ENCODE measurements at regions not wholly inside any gene's neighbourhood (a gene's known extent, or its start where the extent isn't known, plus 50 kb on each side); places are given as distances from the start of the nearest gene placed in this dataset.

DNA sequence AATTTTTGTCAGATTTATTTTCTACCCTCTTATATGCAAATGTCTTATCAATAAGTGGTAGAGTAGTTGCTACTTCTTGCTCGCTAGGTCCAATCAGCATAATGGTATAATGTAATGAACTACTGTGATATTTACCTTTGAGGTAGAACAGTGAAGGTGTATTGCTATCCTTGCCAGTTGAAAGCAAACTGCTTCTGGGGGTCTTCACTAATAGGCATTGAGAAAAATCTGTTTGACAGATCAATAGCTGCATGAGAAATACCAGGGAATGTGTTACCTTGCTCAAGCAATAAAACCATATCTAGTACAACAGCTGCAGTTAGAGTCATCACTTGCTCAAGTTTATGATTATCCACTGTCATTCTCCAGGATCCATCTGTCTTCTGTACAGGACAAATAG lies 50.1 kb upstream of the EFEMP1 start:
- TF ChIP-seq, protein P1, sequence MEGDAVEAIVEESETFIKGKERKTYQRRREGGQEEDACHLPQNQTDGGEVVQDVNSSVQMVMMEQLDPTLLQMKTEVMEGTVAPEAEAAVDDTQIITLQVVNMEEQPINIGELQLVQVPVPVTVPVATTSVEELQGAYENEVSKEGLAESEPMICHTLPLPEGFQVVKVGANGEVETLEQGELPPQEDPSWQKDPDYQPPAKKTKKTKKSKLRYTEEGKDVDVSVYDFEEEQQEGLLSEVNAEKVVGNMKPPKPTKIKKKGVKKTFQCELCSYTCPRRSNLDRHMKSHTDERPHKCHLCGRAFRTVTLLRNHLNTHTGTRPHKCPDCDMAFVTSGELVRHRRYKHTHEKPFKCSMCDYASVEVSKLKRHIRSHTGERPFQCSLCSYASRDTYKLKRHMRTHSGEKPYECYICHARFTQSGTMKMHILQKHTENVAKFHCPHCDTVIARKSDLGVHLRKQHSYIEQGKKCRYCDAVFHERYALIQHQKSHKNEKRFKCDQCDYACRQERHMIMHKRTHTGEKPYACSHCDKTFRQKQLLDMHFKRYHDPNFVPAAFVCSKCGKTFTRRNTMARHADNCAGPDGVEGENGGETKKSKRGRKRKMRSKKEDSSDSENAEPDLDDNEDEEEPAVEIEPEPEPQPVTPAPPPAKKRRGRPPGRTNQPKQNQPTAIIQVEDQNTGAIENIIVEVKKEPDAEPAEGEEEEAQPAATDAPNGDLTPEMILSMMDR (IDR thresholded peaks at IDR 0.05; ENCODE audit: control insufficient read depth, extremely low read depth, insufficient read depth), result no peak
- H3K4me3 ChIP-seq (ENCODE audit: low read depth, low read length), result no peak overlapping the region
- no peak for DNase-seq (ENCODE audit: low read depth)

DNA sequence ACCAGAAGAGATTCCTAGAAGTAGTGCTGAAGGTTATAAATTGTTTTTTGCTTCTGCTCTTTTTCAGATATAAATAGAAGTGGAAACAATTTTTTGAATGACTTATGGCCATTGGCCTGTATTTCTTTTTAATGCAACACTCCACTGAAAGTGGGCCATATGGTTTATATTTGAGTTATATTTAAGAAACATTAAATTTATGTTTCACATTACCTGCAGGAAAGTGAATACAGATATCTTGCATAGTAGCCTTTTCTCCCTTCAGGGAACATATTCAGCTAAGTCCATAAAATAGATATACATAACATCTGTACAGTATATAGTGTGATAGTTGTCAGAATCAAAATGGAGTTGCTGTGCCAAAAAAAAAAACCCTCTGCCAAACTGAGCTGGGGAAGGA lies 53.1 kb upstream of the EFEMP1 start:
- TF ChIP-seq, protein P1 (IDR thresholded peaks at IDR 0.05; ENCODE audit: control insufficient read depth, extremely low read depth, insufficient read depth), result no peak
- no peak for DNase-seq (ENCODE audit: low read depth)
- no peak overlapping the region for H3K4me3 ChIP-seq (ENCODE audit: low read depth, low read length)

DNA sequence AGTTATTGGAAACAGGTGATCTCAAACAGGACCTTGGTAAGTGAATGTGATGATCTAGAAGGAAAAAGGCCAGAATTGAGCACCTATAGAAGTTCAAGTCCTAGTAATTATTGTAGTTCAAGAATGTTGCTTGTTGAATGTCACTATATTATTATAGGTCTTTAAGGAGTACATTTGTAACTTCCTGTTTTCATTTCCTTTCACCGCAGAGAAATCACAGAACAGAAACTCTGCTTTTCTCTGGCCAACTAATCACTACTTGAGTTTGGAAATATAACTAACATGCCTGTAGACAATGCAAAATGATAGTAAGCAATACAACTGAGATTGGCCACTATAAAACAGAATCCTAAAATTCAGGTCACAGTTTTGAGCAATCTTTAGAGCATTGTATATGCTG lies 61.8 kb upstream of the EFEMP1 start:
- TF ChIP-seq, protein P1 (IDR thresholded peaks at IDR 0.05; ENCODE audit: control insufficient read depth, extremely low read depth, insufficient read depth), result no peak
- no peak overlapping the region for H3K4me3 ChIP-seq (ENCODE audit: low read depth, low read length)
- no peak for DNase-seq (ENCODE audit: low read depth)

DNA sequence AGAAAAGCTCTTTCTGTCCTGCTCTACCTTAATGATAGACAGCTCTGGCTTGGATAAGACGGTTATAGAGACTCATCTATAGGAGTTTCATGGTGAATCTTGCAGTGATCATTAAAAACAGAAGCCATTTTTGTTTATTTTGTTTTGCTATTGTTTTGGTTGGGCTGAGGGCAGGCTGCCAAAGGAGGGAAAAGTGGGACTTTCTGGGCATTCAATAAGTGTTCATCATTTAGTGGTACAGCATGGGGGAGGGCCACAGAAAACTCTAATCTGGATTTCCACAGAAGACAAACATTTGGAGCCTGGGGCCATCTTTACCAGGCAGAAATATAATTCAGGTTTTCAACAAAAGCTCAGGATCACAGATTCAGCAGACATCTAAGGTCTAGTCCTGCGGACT lies 62.4 kb upstream of the EFEMP1 start:
- no peak for DNase-seq (ENCODE audit: low read depth)
- TF ChIP-seq, protein P1 (IDR thresholded peaks at IDR 0.05; ENCODE audit: control insufficient read depth, extremely low read depth, insufficient read depth), result no peak
- H3K4me3 ChIP-seq (ENCODE audit: low read depth, low read length), result no peak overlapping the region

DNA sequence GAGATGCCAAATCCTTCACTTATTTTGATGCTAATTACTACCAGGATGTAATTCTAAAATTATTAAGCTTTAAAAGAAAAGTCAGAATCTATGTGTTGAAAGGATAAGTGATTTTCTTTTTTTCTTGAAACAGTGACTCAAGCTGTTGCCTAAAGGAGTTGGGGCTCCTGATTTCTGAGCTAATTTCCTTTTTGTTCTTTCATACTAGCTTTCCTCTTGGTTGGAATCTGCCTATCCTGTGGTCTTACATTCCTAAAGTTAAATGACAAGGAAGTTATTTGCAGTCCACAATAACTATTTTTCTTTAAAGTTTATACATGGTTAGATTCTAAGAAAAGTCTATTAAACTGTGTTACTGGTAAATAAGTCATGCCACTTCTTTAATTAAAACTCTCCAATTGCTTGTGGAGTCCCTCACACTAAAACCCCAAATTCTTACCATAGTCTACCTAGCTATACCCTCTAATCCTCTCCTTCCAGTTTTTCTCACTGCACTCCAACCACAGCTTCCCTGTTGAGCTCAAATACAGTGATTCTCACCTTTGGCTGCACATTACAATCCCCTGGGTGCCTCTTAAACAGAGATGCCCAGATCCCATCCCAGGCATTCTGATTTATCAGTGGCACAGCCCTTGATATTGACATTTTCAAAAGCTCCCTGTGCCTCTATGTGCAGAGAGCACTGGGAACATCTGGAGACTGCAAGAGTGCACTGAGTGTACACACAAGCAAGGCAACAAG lies 63.3 kb upstream of the EFEMP1 start:
- H3K4me3 ChIP-seq (ENCODE audit: low read depth, low read length), result no peak overlapping the region
- TF ChIP-seq, protein P1 (IDR thresholded peaks at IDR 0.05; ENCODE audit: control insufficient read depth, extremely low read depth, insufficient read depth), result no peak
- no peak for DNase-seq (ENCODE audit: low read depth)

DNA sequence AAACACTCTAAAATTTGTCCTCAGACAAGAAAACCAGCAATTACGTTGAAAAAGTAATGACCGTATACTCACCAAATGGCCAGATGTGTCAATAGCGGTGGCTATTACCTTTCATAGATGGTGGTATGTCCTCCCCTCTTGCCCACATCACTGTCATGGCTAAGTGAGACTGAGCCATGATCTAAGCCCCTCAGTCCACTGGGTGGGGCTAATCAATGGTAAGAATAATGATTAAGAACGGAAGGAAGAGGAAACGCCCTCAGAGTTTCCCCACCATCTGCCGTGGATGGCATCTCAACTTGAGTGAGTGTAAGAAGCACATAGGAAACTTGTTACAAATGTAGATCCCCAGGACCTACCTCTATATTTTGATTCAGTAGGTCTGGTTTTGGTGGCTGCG lies 65.8 kb upstream of the EFEMP1 start:
- no peak overlapping the region for H3K4me3 ChIP-seq (ENCODE audit: low read depth, low read length)
- DNase-seq (ENCODE audit: low read depth), result no peak
- TF ChIP-seq, protein P1 (IDR thresholded peaks at IDR 0.05; ENCODE audit: control insufficient read depth, extremely low read depth, insufficient read depth), result no peak

DNA sequence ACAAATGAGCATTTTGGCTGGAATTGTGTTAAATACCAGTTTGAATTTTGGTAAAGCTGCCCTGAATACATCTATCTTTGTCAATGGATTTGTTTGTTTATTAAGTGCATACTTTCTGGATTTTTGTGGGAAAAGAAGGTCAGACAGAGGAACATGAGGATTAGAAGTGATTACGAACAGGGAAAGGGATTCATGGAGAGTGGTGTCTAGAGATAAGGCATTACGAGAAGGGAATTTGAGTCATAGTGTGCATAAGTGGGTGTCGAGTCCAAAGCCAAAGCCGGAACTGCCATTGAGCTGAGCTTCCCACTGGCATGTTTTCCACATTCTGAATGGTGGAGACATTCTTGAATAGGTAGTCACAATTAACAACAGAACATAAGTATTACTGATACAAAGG lies 68.9 kb upstream of the EFEMP1 start:
- TF ChIP-seq, protein P1 (IDR thresholded peaks at IDR 0.05; ENCODE audit: control insufficient read depth, extremely low read depth, insufficient read depth), result no peak
- H3K4me3 ChIP-seq (ENCODE audit: low read depth, low read length), result no peak overlapping the region
- no peak for DNase-seq (ENCODE audit: low read depth)
